K562 (cell line): ENCODE measurements at regions not wholly inside any gene's neighbourhood (a gene's known extent, or its start where the extent isn't known, plus 50 kb on each side); places are given as distances from the start of the nearest gene placed in this dataset.

Source experiments
- ATAC-seq: fragments of 200-7000 bp; cut with Tn5 transposase; 3 replicates; pipeline ENCODE4 v1.9.1; 2020; ENCODE audit warnings: moderate library complexity
- BruUV-seq: library from RNA; stranded (reverse); fragments of 400-500 nt; replicated peaks from 2 replicates; lab custom pipeline; 2021; lab: Mats Ljungman, UMichigan
- CTCF ChIA-PET: fragments of 300-600 bp; formaldehyde crosslinking; extraction: SDS; loops from one replicate; lab custom pipeline; 2021; ENCODE audit warnings: low intra/inter-chr PET ratio; lab: Yijun Ruan, JAX
- POLR2A ChIA-PET: fragments of 300-600, 350-650 bp; sonication (Branson Sonifier 250); formaldehyde crosslinking; extraction: SDS; loops from one replicate; lab custom pipeline; 2021; ENCODE audit warnings: antibody characterized with exemption, inconsistent platforms; lab: Yijun Ruan, JAX
- DNase-seq, 4 experiments: peaks; one replicate each; pipeline versions ENCODE4 v3.0.0 to v3.0.0-alpha.2; 2011 to 2018; ENCODE audit warnings: low spot score in 3 of 4, mixed read lengths in 3 of 4; ENCODE audit errors: extremely low read depth in 1 of 4
- FAIRE-seq: peaks from 2 replicates; lab custom pipeline; 2011; peaks lifted over from hg19 to GRCh38; lab: Jason Lieb, UNC
- H2AFZ ChIP-seq: 2 replicates; pipeline ENCODE4 v1.6.0; 2011; ENCODE audit warnings: low read depth, low read length, control low read depth, inconsistent platforms
- H3K27ac ChIP-seq: fragments of 200-600 bp; 3 replicates; pipeline ENCODE4 v1.8.0; 2011; ENCODE audit warnings: low read depth, mild to moderate bottlenecking, control low read depth, inconsistent platforms, low read length, moderate library complexity, mixed read lengths; ENCODE audit errors: extremely low read depth
- H3K27me3 ChIP-seq, 2 experiments: fragments of 300-600 bp in 1 of 2; 2 replicates in 1 of 2; 3 replicates in 1 of 2; pipeline versions ENCODE4 v1.6.0 to v1.8.0; 2011; ENCODE audit warnings: inconsistent platforms in 2 of 2, low read length in 2 of 2, mild to moderate bottlenecking in 1 of 2, mixed read lengths in 1 of 2, moderate library complexity in 1 of 2; ENCODE audit not compliant: control insufficient read depth in 2 of 2, insufficient read depth in 2 of 2
- H3K36me3 ChIP-seq: fragments of 300-600 bp; 3 replicates; pipeline ENCODE4 v1.8.0; 2011; ENCODE audit warnings: mild to moderate bottlenecking, low read length, inconsistent platforms; ENCODE audit not compliant: control insufficient read depth, insufficient read depth
- H3K4me1 ChIP-seq, 2 experiments: fragments of 200-600 bp in 1 of 2; replicated peaks in 1 of 2; 2 replicates in 1 of 2; 3 replicates in 1 of 2; pipeline versions ENCODE4 v1.5.1 to v1.8.0; 2011; ENCODE audit warnings: inconsistent platforms in 2 of 2, low read length in 2 of 2, mild to moderate bottlenecking in 1 of 2, mixed read lengths in 1 of 2, moderate library complexity in 1 of 2; ENCODE audit not compliant: control insufficient read depth in 2 of 2, insufficient read depth in 2 of 2
- H3K4me2 ChIP-seq: 2 replicates; pipeline ENCODE4 v1.6.1; 2011; ENCODE audit warnings: low read length, control low read depth, inconsistent platforms, mixed read lengths; ENCODE audit not compliant: insufficient read depth
- H3K4me3 ChIP-seq: fragments of 200-600 bp; sonication (generic), shearing (Covaris generic); 2 replicates; pipeline ENCODE4 v1.5.1; 2016; ENCODE audit warnings: control low read depth, inconsistent platforms
- H3K79me2 ChIP-seq: fragments of 200-600 bp; 3 replicates; pipeline ENCODE4 v1.8.0; 2011; ENCODE audit warnings: low read length, inconsistent platforms; ENCODE audit not compliant: control insufficient read depth, insufficient read depth
- H3K9ac ChIP-seq, 2 experiments: 2 replicates each; pipeline versions ENCODE4 v1.6.0 to v1.6.1; 2011; ENCODE audit warnings: low read depth in 2 of 2, low read length in 2 of 2, control low read depth in 1 of 2, inconsistent platforms in 1 of 2, mild to moderate bottlenecking in 1 of 2, mixed read lengths in 1 of 2; ENCODE audit not compliant: insufficient read depth in 1 of 2
- H3K9me1 ChIP-seq: one replicate; pipeline ENCODE4 v1.6.0; 2011; ENCODE audit warnings: inconsistent platforms, mild to moderate bottlenecking, low read length, moderate library complexity; ENCODE audit not compliant: control insufficient read depth, insufficient read depth
- H3K9me3 ChIP-seq: replicated peaks from 2 replicates; pipeline ENCODE4 v1.5.1; 2011; ENCODE audit warnings: low read depth, low read length, inconsistent platforms; ENCODE audit not compliant: control insufficient read depth, insufficient read depth
- H4K20me1 ChIP-seq: replicated peaks from 2 replicates; pipeline ENCODE4 v1.6.1; 2011; ENCODE audit warnings: low read length, inconsistent platforms, mixed read lengths; ENCODE audit not compliant: control insufficient read depth, insufficient read depth
- ASH1L ChIP-seq: fragments of 450-650 bp; IDR thresholded peaks from 2 replicates; pipeline ENCODE4 v1.6.1; 2018; ENCODE audit warnings: borderline replicate concordance, mild to moderate bottlenecking, low read depth; ENCODE audit not compliant: partially characterized antibody
- C11orf30 ChIP-seq: fragments of 450-650 bp; IDR thresholded peaks from 2 replicates; pipeline ENCODE4 v1.6.1; 2016; ENCODE audit warnings: low read depth, mild to moderate bottlenecking
- CREB3 ChIP-seq: fragments of 450-650 bp; conservative IDR thresholded peaks from 2 replicates; pipeline ENCODE4 v1.6.1; 2016; ENCODE audit warnings: missing genetic modification characterization, low read depth, mild to moderate bottlenecking, missing compliant biosample characterization, moderate library complexity
- FOXK1 ChIP-seq: sonication (generic); formaldehyde crosslinking; IDR thresholded peaks from 2 replicates; pipeline ENCODE4 v1.8.0; 2022; ENCODE audit warnings: missing genetic modification reagents, mild to moderate bottlenecking, borderline replicate concordance
- FOXK2 ChIP-seq, 2 experiments: fragments of 450-650 bp; IDR thresholded peaks in 1 of 2; conservative IDR thresholded peaks in 1 of 2; 2 replicates each; pipeline ENCODE4 v1.6.1; 2016; ENCODE audit warnings: low read depth in 2 of 2, mild to moderate bottlenecking in 1 of 2
- FOXP1 ChIP-seq: sonication (generic); formaldehyde crosslinking; IDR thresholded peaks from 2 replicates; pipeline ENCODE4 v1.8.0; 2022; ENCODE audit warnings: mild to moderate bottlenecking, missing genetic modification reagents
- JUNB ChIP-seq: fragments of 450-650 bp; formaldehyde crosslinking; conservative IDR thresholded peaks from 2 replicates; pipeline ENCODE4 v1.4.0; 2020; ENCODE audit warnings: mild to moderate bottlenecking
- KAT7 ChIP-seq: sonication (generic); formaldehyde crosslinking; IDR thresholded peaks from 2 replicates; pipeline ENCODE4 v1.8.0; 2022; ENCODE audit warnings: missing genetic modification reagents, mild to moderate bottlenecking, borderline replicate concordance
- MAFK ChIP-seq: IDR thresholded peaks from 2 replicates; pipeline ENCODE4 v1.6.1; 2011; ENCODE audit warnings: low read length, improper control_type of control experiment
- MTA2 ChIP-seq: fragments of 450-650 bp; IDR thresholded peaks from 2 replicates; pipeline ENCODE4 v1.6.1; 2016; ENCODE audit warnings: low read depth
- RCOR1 ChIP-seq, 2 experiments: IDR thresholded peaks; 2 replicates each; pipeline ENCODE4 v1.6.1; 2012; ENCODE audit warnings: low read depth in 2 of 2, low read length in 2 of 2, borderline replicate concordance in 1 of 2, improper control_type of control experiment in 1 of 2
- RHOXF2B ChIP-seq: fragments of 250-450 bp; sonication (Bioruptor Pico); conservative IDR thresholded peaks from 2 replicates; pipeline ENCODE4 v1.5.1; 2021
- SMC3 ChIP-seq: conservative IDR thresholded peaks from 2 replicates; pipeline ENCODE4 v1.6.1; 2011; ENCODE audit warnings: low read depth, low read length, improper control_type of control experiment; ENCODE audit not compliant: insufficient read depth
- THRAP3 ChIP-seq: fragments of 450-650 bp; IDR thresholded peaks from 2 replicates; pipeline ENCODE4 v1.6.1; 2016; ENCODE audit warnings: mild to moderate bottlenecking, inconsistent platforms, borderline replicate concordance
- ZNF316 ChIP-seq: fragments of 450-650 bp; IDR thresholded peaks from 2 replicates; pipeline ENCODE4 v1.6.1; 2016
- WGBS: fragments of 100-300 bp; shearing (Covaris generic); methylation state at CpG from one replicate; pipeline ENCODE4 v1.1.6; 2016; ENCODE audit warnings: low coverage, mixed read lengths; ENCODE audit not compliant: insufficient coverage; ENCODE audit errors: missing lambda C conversion rate; 5-methylcytosine and 5-hydroxymethylcytosine counted together
- in situ Hi-C: fragments of 300-500 bp; cut with MboI; formaldehyde crosslinking; loops from 4 replicates; pipeline ENCODE4 v1.15.0; 2018; ENCODE audit warnings: inconsistent platforms, mixed read lengths
- intact Hi-C: fragments of 100-400 bp; cut with micrococcal nuclease; formaldehyde crosslinking; loops from 2 replicates; pipeline ENCODE4 v1.14.2; 2022

- no peaks in the 10 kb centered on the region for H3K27me3 ChIP-seq
- no peak overlapping the region for H3K4me3 ChIP-seq
- 3% methylated on average over 4 of the region's 4 CpGs for WGBS
- H3K9ac ChIP-seq, result no peak overlapping the region
- H3K9me1 ChIP-seq, result no peaks in the 10 kb centered on the region
- no peaks in the 10 kb centered on the region for H3K79me2 ChIP-seq
- no peaks in the 10 kb centered on the region for H4K20me1 ChIP-seq
- H3K9me3 ChIP-seq, result no peaks in the 10 kb centered on the region
- BruUV-seq, result no TSS peak
- no peak for TF ChIP-seq THRAP3
- TF ChIP-seq FOXP1 (CRISPR knock-in tag), result no peak
- no peak for TF ChIP-seq JUNB (CRISPR knock-in tag)
- ATAC-seq, result no peak
- no peak overlapping the region for H3K27ac ChIP-seq
- ChIA-PET CTCF (no interaction called here), POLR2A (no interaction called here)
- intact Hi-C loops (no loop called here), in situ Hi-C loops (no loop called here)
- H3K4me2 ChIP-seq, result no peak overlapping the region
- FAIRE-seq, result no peak
- no peak overlapping the region for H2AFZ ChIP-seq
- no peaks in the 10 kb centered on the region for H3K36me3 ChIP-seq
- no peak for DNase-seq
- H3K4me1 ChIP-seq, result no peaks in the 10 kb centered on the region
Measured at GRCh38 chr5:67612961-67613360, 416.4 kb upstream of the CD180 start.

GRCh38 chr5:67610186-67610912 lies 413.8 kb upstream of the CD180 start:
- POLR2A ChIA-PET, result no interaction called here
- no peaks in the 10 kb centered on the region for H3K9me3 ChIP-seq
- no peak overlapping the region for H3K4me2 ChIP-seq
- TF ChIP-seq C11orf30 (peak; percentile 15; the same call in 1 of the 2 replicates), RHOXF2B (CRISPR knock-in tag) (no peak), CREB3 (tag) (no peak), RCOR1 (IDR thresholded peaks at IDR 0.05; ENCODE audit: borderline replicate concordance in 1 of 2, low read depth in 2 of 2, low read length in 2 of 2) (no peak), FOXK2 (conservative IDR thresholded peaks at IDR 0.05 in 1 of 2, IDR thresholded peaks at IDR 0.05 in 1 of 2; ENCODE audit: low read depth in 2 of 2) (no peak), ASH1L (no peak), FOXK1 (CRISPR knock-in tag) (no peak), MAFK (0 out of 2 replicates have a peak, but pooled peaks have one; percentile 16), SMC3 (no peak), KAT7 (CRISPR knock-in tag) (no peak), MTA2 (no peak), ZNF316 (peak; percentile 44)
- no peaks in the 10 kb centered on the region for H3K79me2 ChIP-seq
- no TSS peak for BruUV-seq
- no peaks in the 10 kb centered on the region for H3K27me3 ChIP-seq
- H3K9ac ChIP-seq, result no peak overlapping the region
- whole genome bisulfite sequencing, result under 1% methylated on average over 6 of the region's 6 CpGs
- H2AFZ ChIP-seq, result no peak overlapping the region
- no peaks in the 10 kb centered on the region for H3K4me1 ChIP-seq
- no peak for ATAC-seq
- no peaks in the 10 kb centered on the region for H3K9me1 ChIP-seq
- FAIRE-seq, result no peak
- H3K36me3 ChIP-seq, result no peaks in the 10 kb centered on the region
- intact Hi-C loops, result no loop called here
- H3K4me3 ChIP-seq, result no peak overlapping the region
- DNase-seq, result no peak
- H3K27ac ChIP-seq, result no peak overlapping the region
- CTCF ChIA-PET, result no interaction called here
- in situ Hi-C loops, result no loop called here
- no peaks in the 10 kb centered on the region for H4K20me1 ChIP-seq
